GM18498 (cell line): ENCODE measurements at regions not wholly inside any gene's neighbourhood (a gene's known extent, or its start where the extent isn't known, plus 50 kb on each side); places are given as distances from the start of the nearest gene placed in this dataset.
"Not testable (repeated sequence)": the region's sequence is repeated elsewhere in the genome, so short reads cannot be mapped to it uniquely, and the experiment has no call there.

Experiments
- ATAC-seq: cut with Tn5 transposase; IDR thresholded peaks from one replicate; pipeline ENCODE4 v1.9.1; 2021; ENCODE audit warnings: mild to moderate bottlenecking, moderate library complexity; ENCODE audit not compliant: unreplicated experiment

DNA sequence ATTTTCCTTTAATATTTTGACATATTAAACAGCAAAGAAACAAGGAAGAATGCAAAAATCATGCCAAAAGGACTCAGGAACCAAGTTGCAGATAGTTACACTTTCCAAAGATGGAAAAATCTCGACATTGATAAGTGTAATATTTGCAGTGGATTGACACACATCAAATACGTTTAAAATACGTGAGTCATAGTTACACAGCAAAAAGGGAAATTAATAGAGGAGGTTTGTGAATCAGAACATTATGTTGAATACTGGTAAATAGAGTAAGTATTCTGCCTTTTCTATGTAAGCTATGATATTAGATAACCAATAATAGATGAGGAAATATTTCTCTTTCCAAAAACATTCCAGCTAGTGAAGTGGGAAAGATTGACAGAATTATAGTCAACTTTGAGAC lies 1761.3 kb upstream of the IGFBP7 start:
- no peak for ATAC-seq

DNA sequence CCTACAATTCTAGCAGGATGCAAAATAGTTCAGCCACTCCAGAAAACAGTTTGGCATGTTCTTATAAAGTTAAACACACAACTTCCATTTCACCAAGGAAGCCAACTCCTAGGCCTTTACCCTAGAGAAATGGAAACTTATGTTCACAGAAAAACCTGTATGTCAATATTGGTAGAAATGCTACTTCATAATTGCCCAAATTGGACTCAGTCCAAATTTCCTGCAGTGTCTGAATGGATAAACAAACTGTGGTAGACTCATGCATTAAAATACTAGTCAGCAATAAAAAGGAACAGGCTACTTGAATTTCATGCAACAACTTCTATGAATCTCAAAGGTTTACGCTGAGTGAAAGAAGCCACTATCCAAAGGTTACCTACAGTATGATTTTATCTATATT lies 1738.8 kb upstream of the IGFBP7 start:
- ATAC-seq: no peak

DNA sequence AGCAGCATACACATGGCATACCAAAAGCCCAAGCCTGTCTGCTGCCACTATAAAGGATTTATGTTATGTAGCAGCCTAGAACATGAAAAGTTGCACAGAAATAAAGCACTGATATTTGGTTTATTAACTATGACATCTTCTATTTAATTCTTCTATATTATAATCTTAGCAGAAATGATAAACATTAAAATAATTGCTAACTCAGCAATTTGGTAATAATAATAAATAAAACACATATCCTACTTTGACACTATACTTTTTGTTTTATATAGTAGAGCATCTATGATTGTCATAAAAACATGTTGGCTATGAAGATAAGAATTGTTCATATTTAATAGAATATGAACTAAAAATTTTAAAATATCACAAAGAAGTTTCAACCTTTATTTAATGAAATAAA lies 1733.3 kb upstream of the IGFBP7 start:
- ATAC-seq: no peak

DNA sequence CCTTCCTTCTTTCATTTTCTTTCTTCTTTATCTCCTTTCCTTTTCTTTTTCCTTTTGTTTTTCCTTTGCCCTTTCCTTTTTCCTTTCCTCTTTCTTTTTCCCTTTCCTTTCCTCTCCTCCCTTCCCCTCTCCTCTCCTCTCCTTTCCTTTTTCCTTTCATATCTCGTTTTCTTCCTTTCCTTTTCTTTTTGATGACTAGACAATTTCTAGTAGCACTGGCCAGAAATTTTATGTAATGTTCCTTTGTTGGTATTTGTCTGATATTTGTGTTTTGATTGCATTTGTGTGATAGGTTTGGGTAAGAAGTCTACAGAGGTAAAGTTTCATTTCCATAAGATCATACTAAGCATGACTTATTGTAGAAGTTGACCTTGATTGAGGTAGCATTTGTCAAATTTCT lies 1722.9 kb upstream of the IGFBP7 start:
- ATAC-seq: no peak

GRCh38 chr4:58825278-58825677 lies 1715.1 kb upstream of the IGFBP7 start:
- no peak for ATAC-seq

DNA sequence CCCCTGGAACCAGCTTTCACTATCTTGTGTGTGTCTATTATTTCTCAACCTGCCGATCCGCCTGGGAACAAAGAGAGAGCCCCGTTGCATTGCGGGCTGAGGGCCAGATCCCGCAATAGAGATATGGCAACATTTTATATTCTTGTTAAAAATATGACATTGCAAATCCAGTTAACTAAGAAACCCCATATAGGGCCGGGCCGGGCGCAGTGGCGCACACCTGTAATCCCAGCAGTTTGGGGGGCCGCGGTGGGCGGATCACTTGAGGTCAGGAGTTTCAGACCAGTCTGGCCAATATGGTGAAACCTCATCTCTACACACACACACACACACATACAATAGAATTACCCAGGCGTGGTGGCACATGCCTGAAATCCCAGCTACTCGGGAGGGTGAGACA lies 1708.4 kb upstream of the IGFBP7 start:
- not testable (repeated sequence) for ATAC-seq

DNA sequence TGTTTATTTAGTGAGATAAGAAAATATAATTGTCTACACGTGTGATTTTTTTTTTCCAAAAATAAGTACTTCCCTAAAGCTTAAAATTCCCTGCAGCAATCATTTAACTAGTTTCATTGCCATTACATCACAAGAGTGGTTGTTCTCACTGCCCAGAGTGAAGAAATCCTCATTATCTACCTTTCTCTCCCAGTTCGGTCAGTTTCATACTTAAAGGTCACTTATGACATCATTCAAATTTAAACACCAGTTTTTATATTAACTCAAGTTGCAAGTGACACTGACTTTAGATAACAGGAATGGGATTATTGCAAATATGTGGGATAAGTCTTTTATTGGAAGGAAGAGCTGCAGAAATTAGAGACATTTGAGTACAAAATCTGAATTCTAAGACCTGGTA lies 1699.8 kb upstream of the IGFBP7 start:
- no peak for ATAC-seq

DNA sequence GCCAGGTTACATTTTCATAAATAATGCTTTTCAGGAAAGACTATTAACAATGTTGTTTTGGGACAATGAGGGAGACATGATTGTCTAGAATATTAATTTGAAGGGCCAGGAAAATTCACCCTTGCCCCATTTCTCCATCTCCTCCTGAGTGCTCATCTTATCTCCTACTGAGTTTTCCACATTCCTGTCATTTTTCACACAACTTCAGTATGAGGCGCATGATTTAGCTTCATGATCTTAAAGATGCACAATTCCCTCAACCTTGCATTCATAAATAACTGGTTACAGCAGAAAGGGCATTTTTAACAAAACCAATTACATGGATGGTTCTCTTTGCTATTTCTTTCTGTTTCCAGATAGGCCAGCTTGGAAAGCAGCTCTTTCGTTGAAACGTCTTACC lies 1699.2 kb upstream of the IGFBP7 start:
- no peak for ATAC-seq

- ATAC-seq: no peak
These were observed 1698.6 kb upstream of the IGFBP7 start for GRCh38 chr4:58808817-58809216.

DNA sequence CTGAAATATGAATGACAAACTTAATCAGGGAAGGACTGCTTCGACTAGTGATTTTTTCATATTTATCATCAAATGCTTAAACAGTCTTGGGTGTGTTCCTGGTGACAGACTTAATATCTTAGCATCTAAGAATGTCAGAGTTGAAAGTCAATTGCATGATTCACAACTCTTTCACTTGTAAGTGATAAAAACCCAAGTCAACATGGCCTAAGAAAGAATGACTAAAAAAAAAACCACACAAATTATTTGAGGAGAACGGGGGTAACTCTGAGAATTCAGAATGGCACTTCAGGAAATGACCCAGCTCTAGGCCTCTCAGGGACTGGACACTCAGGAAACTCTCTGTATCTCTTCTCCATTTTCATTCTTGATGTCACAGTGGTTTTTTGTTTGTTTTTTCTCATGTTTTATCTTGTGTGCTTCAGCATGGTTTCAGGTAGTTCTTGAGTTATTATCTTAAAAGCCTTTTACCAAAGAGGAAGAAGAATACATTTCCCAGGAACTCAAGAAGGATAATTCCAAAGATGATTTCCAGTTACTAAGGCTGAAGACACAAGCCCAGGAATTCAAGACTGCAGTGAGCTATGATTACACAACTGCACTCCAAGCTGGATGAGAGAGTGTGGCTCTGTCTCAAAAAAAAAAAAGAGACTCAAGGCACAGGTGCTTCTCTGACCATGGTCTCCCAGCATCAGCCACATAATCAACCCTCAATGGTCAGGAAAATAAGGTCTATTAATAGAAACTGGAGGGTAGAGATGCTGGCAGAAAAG lies 1697.8 kb upstream of the IGFBP7 start:
- no peak for ATAC-seq

DNA sequence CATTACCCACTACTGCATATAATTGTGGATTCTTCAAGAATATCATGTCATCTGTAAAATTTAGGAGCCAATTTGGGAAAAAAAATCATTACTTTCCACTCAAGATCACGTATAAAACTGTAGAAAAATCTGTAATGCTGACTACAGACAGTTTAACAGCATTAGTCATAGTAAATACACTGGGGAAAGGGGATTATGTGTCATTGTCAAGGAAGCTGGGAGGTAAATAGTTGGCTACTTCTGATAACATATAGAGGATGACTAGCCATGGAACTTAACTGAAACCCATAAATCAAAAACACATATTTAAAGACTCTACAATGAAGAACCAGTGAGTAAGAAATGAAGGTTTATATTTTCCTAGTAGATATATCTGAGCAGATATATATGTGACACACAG lies 1666.4 kb upstream of the IGFBP7 start:
- no peak for ATAC-seq

- ATAC-seq: no peak
These were observed 1657.4 kb upstream of the IGFBP7 start for GRCh38 chr4:58767598-58767997.

GRCh38 chr4:58766763-58767162 lies 1656.6 kb upstream of the IGFBP7 start:
- no peak for ATAC-seq

DNA sequence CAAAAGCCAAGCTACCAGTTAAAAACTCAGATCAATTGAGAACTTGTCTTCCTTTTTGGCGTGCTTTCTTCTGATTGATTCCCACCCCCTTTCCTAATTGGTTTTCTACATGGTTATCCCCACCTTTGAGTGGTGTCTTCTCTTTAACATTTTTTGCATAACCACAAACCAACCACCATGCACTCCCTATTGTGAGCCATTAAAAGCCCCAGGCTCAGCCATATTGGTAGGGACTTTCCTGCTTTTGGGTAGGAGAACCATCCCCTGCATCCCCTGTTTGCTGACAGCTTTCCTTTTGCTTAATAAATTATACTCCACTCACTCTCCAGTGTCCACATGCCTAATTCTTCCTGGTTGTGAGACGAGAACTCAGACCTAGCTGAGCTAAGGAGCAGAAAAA lies 1651.4 kb upstream of the IGFBP7 start:
- ATAC-seq: no peak

GRCh38 chr4:58760737-58761136 lies 1650.6 kb upstream of the IGFBP7 start:
- ATAC-seq: no peak

GRCh38 chr4:58760100-58760499 lies 1649.9 kb upstream of the IGFBP7 start:
- ATAC-seq: no peak

DNA sequence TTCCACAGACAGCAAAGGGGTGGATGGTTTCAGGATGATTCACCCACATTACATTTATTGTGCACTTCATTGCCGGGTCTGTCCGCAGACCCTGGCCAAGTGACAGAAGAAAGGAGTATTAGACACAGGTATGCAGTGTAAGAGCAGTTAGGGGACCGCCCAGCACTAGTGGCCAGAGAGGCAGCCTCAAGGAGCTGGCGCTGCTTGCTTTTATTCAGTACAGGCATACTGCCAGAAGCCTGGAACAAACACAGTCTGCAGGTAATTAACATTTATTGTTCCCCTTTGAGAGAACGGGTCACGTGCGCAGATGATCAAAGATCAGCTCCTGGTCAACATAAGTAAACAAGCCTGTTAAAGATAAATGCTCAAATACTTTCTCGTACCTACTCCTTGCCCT lies 1639.0 kb upstream of the IGFBP7 start:
- no peak for ATAC-seq

DNA sequence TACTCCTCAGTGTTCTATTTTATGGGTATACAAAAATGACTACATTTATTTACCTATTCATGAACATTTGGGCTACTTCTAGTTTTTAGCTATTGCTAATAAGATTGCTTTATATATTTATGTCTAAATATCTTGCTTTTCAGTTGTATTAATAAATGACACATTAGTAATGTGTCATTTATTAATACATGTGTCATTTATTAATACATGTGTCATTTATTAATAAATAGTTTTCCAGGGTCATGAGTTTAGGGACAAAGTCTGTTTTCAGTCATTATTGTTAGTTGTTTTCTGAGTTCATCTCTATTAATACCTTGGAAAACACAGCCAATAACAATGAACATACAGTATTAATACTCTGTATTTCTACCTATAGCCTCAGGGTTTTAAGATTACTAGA lies 1630.7 kb upstream of the IGFBP7 start:
- no peak for ATAC-seq

DNA sequence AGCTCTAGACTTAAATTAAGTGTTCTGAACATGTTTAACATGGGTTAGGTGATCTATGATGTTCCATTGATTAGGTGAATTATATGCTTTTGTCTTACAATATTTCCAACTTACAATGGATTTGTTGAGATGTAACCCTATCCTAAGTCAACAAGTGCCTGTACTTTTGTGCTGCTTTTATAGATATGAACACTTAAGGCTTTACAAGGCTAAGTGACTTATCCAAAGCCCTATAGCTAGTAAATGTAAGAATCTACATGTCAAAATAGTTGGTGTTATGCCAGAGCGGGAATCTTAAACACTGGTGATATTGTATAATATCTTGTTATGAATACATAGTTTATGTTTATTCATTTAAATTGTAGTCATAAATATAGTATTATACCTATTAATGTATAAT lies 1629.1 kb upstream of the IGFBP7 start:
- no peak for ATAC-seq

GRCh38 chr4:58738375-58738774 lies 1628.2 kb upstream of the IGFBP7 start:
- ATAC-seq: no peak

- no peak for ATAC-seq
These were observed 1624.0 kb upstream of the IGFBP7 start for GRCh38 chr4:58734030-58734674.

- ATAC-seq: no peak
These were observed 1622.8 kb upstream of the IGFBP7 start for GRCh38 chr4:58732973-58733372.

GRCh38 chr4:58723954-58724353 lies 1613.8 kb upstream of the IGFBP7 start:
- ATAC-seq: no peak
